GM21367 (cell line): ENCODE measurements at regions not wholly inside any gene's neighbourhood (a gene's known extent, or its start where the extent isn't known, plus 50 kb on each side); places are given as distances from the start of the nearest gene placed in this dataset.
"Not testable (repeated sequence)": the region's sequence is repeated elsewhere in the genome, so short reads cannot be mapped to it uniquely, and the experiment has no call there.

Experiments
- ATAC-seq: cut with Tn5 transposase; IDR thresholded peaks from one replicate; pipeline ENCODE4 v1.9.1; 2021; ENCODE audit not compliant: unreplicated experiment

DNA sequence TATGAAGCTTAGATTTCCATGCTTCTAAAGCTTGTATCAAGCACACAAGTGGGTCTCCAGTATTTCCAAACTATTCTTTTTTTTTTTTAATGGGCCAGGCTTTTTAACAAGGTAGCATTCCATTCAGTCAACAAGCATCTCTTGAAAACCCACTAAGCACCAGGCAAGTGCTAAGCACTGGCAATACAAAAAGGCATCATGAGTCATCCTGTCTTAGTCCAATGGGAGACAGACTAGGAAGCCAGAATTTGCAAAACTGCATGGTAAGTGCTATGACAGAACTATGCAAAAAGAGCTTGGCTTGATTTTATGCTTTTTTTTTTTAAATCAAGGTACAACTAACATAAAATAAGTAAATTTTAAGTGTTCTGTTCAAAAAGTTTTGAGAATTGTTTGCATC is 109.3 kb upstream of the DST start:
- ATAC-seq, result no peak

DNA sequence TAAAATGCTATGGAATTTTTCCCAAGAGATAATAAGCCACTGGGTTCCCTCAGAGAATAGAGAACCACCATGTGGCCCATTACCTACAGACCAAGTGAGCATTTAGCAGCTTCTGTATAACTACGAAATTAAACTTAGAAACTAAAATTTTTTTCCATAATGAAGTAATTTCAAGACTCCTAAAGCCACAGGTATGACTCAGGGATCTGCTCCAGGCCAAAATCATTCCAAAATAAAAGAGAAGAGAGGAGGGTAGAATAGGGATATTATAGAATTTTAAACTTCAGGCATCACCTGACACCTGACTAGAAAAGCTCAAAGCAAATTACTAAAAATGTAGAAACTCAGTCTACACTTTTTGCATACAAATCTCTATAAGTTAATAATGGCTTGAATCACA is 108.9 kb upstream of the DST start:
- no peak for ATAC-seq

DNA sequence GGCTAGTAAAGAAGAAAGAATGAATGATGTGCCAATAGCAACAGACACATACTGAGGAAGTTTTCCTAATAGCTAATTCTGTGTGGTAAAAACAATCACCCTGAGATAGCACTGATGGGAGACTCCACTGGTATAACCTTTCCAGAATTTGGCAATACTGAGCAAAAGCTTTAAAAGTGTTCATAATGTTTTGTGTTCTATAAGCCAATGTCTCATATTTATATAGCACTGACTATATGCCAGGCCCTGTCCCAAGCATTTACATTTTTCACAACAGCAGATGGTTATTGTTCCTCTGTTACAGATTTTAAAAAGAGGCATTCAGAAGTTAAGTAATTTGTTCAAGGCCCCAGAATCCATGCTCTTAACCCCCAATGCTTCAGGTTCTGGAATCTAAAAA is 108.0 kb upstream of the DST start:
- no peak for ATAC-seq

DNA sequence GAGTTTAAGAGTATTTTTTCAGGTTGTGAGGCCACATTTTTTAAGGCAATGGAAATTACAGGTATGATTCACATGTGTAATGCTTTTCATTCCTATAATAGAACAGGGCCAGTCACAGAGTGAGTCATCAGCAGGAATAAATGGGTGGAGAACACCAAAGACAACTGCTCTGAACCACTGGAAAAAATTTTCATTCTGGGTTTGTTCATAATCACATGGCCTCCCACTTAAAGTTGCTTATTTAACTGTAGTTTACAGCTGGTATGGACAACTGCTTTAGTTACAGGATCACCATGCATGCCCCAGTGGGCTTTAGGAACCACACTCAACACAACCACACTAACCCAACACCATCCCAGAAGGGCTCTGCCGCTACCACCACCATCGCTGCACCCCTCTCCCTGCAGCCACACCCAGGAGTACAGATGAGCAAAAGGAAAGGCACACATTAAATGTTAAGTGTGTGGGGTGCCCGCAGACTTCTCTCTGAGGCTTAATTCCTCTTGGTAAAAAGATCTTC is 107.0 kb upstream of the DST start:
- no peak for ATAC-seq

DNA sequence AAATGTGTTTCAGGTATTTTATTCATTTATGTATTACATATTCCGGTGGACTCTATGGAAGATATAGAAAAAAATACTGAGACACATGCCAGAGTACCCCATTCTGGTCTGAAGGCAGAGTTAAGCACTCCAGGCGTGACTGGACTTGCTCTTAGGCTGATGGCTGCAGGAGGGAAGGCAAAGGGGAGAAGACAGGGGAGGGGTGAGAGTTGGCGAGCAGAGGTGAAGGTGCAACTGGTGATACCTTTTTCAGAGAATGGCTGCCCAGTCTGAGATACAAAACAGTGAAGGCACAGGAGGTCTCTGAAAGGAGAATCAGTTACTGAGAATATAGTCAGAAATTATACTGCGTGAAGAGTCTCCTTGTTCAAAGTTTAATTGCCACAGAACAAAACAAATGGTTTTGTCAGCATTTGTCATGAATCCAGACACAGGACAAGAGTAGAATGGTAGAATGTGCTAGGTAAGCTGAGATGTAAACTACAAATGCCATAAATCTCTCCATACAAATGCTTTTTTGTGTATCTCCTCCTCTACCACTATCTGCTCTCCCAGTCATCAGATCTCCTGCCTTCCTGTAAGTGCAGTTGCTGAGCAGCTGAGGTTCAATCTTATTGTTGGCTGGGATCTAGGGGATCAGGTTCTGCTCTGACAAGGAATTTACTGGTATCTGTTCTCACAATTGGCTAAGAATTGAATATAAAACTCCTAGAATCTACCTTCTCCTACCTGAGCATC is 104.2 kb upstream of the DST start:
- ATAC-seq, result no peak

DNA sequence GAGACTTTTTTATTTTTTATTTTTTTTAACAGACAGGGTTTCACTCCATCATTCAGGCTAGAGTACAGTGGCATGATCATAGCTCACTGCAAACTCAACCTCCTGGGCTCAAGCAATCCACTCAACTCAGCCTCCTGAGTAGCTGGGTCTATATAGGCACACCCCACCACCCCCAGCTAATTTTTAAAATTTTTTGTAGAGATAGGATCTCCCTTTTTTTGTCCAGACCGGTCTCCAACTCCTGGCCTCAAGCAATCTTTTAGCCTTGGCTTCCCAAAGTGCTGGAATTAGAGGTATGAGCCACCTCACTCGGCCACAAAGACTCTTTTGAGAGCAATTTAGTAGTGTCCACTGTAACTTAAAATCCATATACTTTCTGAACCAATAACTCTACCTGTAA is 103.3 kb upstream of the DST start:
- ATAC-seq, result no peak

DNA sequence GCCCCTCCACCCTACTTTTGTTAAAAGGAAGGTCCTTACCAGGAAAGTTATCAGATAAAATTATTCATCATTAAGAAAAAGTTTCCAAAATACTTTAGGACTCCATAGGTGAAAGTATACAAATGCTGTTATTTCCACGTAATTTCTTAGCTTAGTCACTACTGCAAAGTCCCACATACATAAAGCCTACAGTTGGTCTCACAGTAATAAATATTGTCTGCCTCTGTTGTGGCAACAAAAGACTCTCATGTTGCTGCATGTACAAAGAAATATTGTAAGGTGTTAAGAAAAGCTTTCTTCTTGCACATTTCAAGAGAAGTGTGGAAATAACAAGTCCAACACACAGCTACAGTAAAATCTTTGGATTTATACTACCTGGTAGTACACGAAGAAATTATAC is 102.4 kb upstream of the DST start:
- ATAC-seq, result no peak

DNA sequence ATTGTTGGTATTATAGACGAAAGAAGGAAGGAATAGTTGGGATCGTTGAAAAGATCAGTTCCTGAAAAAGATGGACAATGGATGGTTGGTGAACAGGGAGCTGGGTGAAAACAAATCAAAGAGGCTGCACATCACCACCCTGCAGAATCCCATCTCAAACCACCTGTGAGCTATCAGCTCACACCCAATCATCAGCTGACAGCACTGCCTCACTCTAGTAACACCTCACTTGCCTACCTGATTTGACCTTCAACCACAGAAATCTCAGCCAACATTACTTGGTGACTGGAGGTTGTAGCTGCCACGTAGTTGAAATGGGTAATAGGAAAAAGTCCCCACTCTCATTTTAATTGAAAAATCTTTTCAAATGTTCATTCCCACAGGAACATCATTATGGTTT is 101.8 kb upstream of the DST start:
- no peak for ATAC-seq

DNA sequence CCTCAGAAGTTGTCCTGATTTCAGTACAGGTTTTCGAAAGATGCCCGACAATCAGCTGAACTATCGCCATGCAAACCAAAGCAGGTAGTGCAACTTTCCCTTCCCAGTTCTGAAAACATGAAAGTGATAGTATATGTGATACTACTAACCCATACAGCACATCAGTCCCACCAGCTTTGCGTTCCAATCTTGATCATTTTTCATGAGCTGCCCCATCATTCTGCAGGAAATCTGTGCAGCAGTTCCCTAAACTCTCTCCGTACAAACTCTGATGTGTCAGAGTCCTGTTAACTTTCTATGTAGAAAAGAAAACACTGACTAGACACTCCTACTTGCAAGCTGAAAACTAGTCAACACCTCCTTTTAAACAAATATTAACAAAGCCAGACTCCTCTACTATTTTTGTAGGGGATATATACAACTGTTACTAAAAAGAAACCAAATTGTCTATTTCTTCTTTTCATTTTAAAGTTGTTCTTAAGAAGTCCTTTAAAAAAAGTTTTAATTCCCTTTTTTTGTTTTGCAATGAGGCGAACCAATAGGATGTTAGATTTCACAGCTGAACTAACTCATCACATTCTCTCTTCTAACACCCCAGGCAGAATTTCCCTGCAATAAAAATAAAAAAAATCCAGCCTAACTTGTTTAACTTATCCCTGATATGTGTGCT is 99.6 kb upstream of the DST start:
- ATAC-seq, result peak; percentile 60

DNA sequence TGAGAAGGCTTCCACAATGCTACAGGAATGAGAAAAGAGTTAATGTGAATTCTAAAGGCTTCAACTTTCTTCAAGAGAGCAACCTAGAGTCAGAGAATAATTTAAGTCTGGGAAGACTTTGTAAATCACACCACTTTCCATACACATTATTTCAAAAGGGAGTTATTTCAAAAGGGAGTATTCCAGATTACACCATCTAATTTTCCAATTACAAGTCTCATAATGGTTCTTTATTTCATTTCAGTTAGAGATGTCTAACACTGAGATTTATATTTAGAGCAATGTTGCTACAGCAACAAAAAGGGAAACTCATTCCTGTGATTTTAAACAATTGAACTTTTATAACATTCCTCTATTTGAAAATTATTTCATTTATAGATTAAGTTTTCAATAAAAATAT is 98.8 kb upstream of the DST start:
- ATAC-seq, result no peak

DNA sequence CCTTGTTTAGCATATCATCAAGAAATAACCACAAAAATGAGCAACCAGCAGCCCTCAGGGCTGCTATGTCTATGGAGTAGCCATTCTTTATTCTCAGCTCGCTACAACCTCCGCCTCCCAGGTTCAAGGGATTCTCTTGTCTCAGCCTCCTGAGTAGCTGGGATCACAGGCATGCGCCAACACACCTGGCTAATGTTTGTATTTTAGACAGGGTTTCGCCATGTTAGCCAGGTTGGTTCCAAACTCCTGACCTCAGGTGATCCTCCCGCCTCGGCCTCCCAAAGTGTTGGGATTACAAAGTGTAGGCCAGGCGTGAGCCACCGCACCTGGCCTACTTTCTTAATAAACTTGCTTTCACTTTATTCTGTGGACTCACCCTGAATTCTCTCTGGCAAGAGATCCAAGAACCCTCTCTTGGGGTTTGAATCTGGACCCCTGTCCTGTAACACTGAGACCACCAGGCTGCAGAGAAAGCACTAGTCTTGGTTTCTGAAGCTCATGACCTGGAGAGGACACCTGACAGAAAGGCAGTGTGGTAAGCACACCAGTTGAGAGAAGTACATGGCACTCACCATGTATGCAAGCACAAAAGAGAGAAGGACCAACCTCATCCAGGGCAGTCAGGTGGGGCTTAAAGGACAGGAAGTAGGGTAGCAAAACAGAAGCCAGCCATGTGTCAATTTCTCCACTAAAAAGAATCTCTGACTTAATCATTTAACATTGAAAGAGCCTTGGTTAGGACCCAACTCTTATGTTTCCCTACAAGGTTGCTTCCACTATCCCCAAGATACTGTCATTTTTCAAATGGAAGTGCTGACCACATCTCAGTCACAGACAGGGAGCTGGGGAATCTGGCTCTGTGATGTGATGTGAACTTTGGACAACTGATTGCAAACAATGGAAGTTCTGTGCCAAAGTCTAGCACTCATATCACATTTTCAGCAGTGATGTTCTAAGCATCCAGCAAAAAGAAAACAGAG is 97.4 kb upstream of the DST start:
- no peak for ATAC-seq

DNA sequence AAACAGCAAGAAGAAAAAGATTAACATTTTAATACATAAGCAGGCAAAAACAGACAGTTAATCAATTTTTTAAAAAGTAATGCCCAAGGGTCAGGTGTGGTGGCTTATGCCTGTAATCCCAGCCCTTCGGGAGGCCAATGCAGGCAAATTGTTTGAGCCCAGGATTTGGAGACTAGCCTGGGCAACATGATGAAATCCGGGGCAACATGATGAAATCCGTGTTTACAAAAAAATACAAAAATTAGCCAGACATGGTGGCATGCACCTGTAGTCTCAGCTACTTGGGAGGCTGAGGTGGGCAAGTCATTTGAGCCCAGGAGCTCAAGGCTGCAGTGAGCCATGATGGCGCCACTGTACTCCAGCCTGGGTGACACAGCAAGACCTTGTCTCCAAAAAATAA is 94.1 kb upstream of the DST start:
- no peak for ATAC-seq

DNA sequence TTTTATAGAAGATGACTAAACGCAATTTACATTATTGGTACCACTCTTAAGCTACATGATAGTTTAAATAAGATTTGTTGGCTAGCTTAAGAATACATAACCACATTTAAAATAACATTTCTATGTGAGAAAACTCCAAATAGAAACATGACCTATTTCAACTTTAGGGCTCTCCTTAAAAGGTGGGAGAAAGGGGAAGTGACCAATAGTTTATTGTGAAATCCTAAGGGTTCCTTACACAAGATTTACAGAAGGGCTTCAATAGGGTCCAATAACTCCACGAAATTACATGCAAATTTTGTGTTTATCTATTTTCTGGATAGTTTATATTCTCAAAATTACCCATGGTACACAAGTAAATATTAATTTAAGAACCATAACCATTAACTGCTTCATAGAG is 91.6 kb upstream of the DST start:
- no peak for ATAC-seq

DNA sequence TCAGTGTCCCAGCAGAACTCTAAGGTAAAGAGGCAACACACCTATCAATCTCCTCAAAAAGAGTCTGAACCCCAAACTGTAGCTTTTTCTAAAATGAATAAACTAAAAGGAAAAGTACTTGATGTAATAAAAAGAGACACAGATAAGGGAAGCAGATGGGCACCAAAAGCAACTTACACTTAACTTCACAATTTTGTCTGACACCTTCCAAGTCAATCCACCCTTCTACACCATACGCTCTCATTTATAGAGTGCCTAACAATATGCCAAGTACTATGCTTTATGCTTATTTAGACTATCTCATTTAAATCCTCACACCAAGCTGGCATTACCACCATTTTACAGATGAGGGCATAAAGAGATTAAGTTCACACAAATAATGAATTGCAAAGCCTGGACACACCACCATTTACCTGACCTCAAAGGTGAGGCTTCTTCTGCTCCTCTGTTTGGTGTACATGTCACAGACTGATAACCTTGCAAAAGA is 90.6 kb upstream of the DST start:
- no peak for ATAC-seq

DNA sequence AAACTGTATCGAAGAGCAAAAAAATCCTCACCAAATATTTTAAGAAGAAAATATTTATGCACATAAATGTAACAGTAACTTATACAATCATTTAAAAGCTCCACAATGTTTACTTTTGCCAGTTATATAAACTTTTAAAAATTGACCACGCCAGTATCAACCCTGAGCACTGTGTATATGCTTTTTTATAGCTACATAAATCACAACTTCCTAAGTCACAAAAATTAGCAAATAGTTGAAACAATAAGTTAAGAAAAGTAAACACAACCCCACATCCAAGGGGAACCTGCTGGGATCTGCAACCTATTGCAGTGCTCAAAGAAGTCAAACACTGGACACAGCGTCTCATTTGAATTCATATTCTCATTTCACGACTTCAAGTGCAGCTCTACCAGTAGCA is 89.8 kb upstream of the DST start:
- ATAC-seq, result no peak

DNA sequence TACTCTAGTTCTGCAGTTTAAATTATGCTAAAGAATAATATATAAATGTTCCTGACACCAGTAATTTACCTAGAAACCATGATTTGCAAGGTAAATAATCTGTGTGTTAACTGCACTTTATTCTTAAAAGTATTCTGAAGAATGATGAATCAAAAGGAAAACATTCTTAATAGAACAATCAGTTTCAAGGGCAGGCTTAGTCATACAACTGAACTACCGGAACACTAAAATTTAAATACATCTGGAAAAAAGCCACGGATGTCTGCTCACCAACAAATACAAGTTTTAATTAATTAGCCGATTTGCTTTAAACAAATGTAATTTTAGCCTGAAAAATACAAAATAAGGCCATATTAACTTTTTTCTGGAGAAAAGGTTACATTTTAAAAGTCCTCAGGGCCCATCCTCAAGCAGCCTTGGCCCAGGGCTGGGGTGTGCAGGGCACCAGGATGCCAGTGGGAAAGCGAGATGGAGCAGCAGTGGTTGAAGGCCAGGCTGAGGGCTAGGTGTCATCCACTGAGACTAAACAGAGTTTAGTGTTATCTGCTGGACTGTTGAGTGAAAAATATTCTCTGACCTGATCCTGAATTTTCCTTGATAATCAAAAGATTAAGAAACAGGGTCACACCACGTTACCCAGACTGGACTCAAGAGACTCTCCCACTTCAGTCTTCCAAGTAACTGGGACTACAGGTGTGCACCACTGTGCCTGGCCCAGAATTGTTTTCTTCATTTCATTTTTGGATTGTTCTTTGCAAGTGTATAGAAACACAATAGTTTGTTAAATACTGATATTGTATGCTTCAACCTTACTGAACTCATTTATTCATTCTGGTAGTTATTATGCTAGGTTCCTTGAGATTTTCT is 88.2 kb upstream of the DST start:
- ATAC-seq, result no peak

DNA sequence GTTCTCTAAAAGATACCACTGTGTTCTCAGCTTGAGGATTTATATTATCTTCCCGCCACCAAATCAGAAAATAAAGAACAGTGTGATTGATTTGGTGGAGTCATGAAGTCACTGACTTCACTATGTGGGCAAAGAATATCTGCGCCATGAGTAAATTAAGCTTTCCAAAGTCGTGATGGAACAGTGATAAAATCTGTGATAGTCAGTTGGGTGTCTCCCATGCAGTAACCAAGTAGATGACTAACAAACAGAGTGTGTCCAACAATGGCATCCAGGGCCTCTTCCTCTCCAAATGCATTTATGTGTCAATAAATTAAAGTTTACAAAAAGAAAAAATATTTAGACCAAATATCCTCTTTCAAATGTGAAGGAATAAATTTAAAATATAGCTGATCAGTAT is 87.0 kb upstream of the DST start:
- no peak for ATAC-seq

DNA sequence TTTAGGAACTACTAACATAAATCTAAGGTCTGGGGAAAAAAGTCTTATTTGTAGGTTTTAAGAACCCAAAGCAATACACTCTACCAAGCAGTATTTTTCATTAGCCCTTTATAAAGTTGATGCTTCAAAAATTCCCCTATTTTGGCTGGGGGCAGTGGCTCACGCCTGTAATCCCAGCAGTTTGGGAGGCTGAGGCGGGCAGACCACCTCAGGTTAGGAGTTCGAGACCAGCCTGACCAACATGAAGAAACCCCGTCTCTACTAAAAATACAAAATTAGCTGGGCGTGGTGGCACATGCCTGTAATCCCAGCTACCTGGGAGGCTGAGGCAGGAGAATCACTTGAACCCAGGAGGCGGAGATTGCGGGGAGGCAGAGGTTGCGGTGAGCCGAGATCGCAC is 86.5 kb upstream of the DST start:
- not testable (repeated sequence) for ATAC-seq

DNA sequence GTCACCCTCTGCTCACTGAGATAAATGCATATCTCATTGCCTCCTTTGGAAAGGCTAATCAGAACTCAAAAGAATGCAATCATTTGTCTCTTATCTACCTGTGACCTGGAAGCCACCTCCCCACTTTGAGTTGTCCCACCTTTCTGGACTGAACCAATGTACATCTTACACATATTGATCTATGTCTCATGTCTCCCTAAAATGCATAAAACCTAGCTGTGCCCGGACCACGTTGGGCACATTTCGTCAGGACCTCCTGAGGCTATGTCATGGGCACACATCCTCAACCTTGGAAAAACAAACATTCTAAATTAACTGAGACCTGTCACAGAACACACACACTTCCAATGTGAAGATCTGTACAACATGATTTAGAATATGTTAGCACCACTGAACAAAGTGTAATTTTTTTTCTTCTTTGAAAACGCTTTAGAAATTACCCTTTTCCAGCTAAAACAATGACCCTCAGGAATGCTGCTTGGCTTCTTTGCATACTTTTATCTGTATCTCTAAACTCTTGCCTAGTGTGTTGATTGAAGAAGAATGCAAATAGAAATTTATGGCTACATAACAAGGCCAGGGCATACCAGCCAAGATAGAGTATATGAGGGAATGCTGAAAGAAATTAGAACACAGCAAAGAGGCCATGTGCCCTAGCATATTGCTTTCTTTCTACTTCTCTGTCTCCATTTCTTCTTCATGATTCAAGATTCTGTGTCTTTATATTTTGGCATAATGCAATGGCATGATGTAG is 84.6 kb upstream of the DST start:
- no peak for ATAC-seq

DNA sequence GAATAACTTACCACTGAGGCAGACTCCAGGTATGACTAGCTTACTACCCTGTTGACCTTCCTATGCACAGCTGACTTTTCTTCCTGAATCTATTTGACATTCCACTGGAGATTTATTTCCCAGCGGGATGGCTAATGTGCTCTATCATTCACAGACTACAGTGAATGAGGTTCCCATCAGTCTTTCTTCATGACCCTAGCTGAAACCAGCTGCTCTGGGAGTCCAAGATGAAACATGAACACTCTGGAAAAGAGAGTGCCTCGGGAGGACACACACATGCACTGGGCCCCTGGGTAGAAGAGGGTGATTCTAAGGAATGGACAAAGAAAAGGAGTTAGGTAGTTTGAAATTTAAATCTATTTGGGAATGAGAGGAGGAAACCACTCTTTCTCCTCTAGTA is 82.6 kb upstream of the DST start:
- ATAC-seq, result no peak
